Loucy (cell line): ENCODE measurements at regions not wholly inside any gene's neighbourhood (a gene's known extent, or its start where the extent isn't known, plus 50 kb on each side); places are given as distances from the start of the nearest gene placed in this dataset.

ENCODE experiments used
- EZH2phosphoT487 ChIP-seq: fragments of 200-600 bp; IDR thresholded peaks from 2 replicates; pipeline ENCODE4 v1.6.1; 2018; ENCODE audit warnings: antibody characterized with exemption, mild to moderate bottlenecking, moderate library complexity, borderline replicate concordance
- TF ChIP-seq, protein P1 (sequence below): fragments of 200-600 bp; sonication (generic); conservative IDR thresholded peaks from 2 replicates; pipeline ENCODE4 v1.5.1; 2014; ENCODE audit warnings: mild to moderate bottlenecking, antibody characterized with exemption, low read length

DNA sequence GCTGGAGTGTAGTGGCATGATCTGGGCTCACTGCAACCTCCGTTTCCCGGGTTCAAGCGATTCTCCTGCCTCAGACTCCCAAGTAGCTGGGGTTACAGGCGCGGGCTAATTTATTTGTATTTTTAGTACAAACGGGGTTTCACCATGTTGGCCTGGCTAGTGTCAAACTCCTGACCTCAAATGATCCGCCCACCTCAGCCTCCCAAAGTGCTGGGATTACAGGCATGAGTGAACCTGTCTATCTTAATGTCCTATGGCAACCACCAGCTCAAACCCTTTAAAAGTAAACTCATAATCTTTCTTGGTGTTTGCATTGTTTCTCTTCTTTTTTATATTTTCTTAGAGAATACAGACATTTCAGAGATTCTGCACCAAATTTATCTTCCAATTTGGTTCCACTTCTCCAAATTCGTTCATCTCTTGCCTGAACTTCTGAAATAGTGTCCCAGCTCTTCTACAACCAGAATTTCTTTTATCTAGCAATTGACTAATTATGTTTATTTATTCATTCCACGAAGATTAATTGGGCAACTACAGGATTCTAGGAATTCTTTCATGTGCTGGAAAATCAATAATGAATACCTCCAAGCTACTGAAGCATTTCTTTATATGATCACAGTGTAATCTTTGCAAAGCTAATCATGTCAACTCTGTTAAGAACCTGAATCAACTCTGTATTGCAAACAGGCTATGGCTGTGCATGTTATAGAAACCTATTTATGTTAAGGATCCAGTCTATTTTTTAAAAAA, 60.0 kb upstream of the TYRP1 start:
- TF ChIP-seq, protein P1, sequence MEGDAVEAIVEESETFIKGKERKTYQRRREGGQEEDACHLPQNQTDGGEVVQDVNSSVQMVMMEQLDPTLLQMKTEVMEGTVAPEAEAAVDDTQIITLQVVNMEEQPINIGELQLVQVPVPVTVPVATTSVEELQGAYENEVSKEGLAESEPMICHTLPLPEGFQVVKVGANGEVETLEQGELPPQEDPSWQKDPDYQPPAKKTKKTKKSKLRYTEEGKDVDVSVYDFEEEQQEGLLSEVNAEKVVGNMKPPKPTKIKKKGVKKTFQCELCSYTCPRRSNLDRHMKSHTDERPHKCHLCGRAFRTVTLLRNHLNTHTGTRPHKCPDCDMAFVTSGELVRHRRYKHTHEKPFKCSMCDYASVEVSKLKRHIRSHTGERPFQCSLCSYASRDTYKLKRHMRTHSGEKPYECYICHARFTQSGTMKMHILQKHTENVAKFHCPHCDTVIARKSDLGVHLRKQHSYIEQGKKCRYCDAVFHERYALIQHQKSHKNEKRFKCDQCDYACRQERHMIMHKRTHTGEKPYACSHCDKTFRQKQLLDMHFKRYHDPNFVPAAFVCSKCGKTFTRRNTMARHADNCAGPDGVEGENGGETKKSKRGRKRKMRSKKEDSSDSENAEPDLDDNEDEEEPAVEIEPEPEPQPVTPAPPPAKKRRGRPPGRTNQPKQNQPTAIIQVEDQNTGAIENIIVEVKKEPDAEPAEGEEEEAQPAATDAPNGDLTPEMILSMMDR, result no peak
- TF ChIP-seq EZH2phosphoT487, result no peak
